Loucy (cell line): ENCODE measurements at regions not wholly inside any gene's neighbourhood (a gene's known extent, or its start where the extent isn't known, plus 50 kb on each side); places are given as distances from the start of the nearest gene placed in this dataset.

Experiments used
- CTCF ChIP-seq: fragments of 200-600 bp; sonication (generic); conservative IDR thresholded peaks from 2 replicates; pipeline ENCODE4 v1.5.1; 2014; ENCODE audit warnings: mild to moderate bottlenecking, antibody characterized with exemption, low read length
- EZH2phosphoT487 ChIP-seq: fragments of 200-600 bp; IDR thresholded peaks from 2 replicates; pipeline ENCODE4 v1.6.1; 2018; ENCODE audit warnings: antibody characterized with exemption, mild to moderate bottlenecking, moderate library complexity, borderline replicate concordance

GRCh38 chr6:51350308-51350904, 531.7 kb downstream of the TFAP2B start:
- TF ChIP-seq EZH2phosphoT487 (no peak), CTCF (peak; percentile 52)
